Cardiac septum (tissue), 1 donor: ENCODE measurements at regions not wholly inside any gene's neighbourhood (a gene's known extent, or its start where the extent isn't known, plus 50 kb on each side); places are given as distances from the start of the nearest gene placed in this dataset.

Experiments used
- DNase-seq: peaks from one replicate; pipeline ENCODE4 v3.0.0-alpha.2; 2020; ENCODE audit warnings: low spot score
- intact Hi-C: fragments of 100-400 bp; cut with DNase I; formaldehyde crosslinking; loops from one replicate; pipeline ENCODE4 v1.14.0; 2022
- donor health status: DM: no; HTN: no; CAD: no.

DNA sequence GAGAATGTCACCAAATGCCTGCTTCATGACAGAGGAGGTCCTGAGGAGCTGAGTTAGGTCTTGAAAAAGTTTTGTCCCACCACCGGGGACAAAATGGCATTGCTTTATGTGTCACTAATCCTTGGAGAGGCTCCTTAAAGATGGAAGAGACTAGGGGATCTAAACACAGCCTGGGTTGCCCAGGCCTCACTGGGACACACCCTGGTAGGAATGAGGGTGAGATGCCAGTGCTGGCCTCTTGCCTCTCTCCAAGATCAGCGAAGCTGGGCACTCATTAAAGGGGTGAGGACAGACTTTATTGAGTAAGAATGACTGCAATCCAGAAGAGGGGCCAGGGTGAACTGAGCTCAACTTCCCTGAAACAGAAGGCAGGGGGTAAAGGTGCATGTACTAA is 58.5 kb upstream of the KLF13 start:
- intact Hi-C loops, result loop anchor here (5.0 kb wide), 1 partner anchor 49 kb away; no protein-coding TSS in a partner anchor
- peak; percentile 60 for DNase-seq

DNA sequence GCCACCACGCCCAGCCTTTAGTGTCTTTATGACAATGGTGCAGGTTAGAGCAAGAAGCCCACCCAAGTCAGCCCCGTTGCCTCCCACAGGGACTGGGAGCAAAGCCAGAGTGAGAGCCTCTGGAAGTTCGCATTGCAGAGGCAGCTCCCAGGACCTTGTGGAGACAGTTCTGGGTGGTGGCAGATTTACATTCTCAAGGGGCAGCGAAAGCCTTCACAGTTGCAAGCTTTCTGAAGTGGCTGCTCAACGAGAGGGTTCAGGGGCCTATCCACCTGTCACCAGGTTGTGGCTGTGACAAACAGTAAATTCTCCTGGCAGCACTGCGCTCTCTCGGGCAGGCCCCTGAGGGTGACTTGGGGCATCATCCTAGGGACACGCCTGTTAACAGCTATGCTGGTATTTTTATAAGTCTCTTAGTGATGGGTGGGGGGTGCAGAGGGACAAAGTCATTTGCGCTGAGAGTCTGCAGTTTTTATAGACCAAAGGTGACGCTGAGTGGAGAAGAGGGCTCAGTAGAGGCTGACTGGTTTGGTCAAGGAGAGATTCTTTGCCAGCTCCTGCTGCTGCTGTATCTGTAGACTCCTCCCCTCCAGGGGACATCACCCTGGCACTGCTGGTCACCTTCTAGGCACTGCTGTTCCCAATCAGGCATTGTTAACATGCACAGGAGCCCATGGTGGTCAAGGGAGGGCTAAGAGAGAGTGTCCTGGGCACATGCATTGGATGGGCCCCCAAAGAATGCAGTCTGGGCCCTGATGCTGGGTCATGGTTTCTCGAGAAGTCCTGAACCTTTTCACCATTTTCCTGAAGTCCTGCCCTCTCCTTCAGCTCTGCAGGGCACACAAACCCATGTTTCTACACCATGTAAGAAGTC is 57.5 kb upstream of the KLF13 start:
- intact Hi-C loops, result loop anchor here (5.0 kb wide), 1 partner anchor 48 kb away; no protein-coding TSS in a partner anchor
- DNase-seq, result peak; percentile 57

DNA sequence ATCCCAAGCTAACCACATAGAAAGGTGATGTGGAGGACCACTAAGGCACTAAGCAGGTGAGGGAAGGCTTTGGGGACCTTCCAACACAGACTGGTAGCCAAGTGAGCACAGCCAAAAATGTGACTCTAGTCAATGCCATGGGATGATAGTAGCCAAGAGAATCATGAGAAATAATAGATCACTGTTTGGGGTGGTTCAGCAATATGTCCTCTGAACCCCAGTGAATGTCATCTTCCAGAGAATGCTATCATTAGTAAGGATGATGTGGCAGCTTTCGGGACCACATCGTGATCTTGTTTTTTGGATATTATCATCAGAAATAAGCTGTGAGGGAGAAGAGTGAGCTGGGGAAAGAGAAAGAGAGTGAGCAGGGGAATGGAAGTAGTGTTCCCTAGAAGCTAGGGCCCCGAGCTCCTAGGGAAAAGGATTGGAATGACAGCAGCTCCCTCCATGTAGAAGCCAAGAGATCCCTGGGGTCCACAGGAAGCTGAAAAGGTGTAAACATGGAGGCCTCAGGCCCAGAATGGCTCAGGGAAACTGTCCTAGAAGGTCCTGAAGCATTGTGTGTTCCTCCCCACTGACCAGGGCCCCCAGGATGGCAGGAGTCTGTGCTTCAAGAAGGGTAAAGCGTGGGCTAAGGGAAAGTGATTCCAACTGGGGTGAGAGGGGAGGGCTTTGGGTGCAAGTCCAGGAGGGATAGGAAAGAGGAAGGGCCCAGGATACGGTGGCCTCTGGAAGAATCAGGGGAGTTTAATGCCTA is 56.6 kb upstream of the KLF13 start:
- DNase-seq, result peak; percentile 47
- intact Hi-C loops, result loop anchor here (5.0 kb wide), 1 partner anchor 47 kb away; no protein-coding TSS in a partner anchor

DNA sequence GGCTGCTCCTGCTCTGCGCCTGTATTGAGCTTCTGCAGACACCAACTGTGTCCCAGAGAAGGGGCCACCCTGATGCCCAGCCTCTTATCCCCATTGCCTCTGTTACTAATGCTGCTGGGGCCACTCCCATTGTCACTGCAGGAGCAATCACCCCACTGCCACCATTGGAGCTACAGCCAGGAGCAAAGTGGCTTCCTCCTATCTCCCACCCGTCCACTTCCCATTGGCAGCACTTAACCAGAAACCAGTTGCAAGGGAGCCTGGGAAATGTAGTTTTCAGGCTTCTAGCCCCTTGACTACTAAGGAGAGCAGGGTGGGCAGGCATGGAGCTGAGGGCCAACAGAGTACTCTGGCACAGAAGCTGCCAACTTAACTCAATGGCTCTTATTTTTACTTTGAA is 55.9 kb upstream of the KLF13 start:
- peak; percentile 60 for DNase-seq
- intact Hi-C loops, result no loop called here

DNA sequence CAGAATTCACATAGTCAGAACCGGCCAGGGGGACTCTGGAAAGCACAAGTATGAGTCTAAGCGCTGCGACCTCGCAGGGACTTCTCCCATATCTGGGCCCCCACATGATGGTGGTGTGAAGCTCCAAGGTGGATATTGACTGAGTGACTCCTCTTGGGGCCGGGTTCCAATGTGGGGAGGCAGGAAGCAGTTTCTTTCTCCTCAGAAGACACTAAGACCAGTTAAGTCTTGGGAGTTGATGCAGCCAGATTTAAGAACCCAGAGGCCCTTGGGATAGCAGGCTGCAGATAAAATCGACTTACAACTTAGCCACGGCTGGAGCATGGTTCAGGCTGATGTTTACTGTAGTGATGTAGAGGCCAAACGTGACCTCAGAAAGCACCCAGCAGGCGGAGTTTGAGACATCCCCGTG is 55.4 kb upstream of the KLF13 start:
- intact Hi-C loops, result no loop called here
- DNase-seq, result peak; percentile 38

DNA sequence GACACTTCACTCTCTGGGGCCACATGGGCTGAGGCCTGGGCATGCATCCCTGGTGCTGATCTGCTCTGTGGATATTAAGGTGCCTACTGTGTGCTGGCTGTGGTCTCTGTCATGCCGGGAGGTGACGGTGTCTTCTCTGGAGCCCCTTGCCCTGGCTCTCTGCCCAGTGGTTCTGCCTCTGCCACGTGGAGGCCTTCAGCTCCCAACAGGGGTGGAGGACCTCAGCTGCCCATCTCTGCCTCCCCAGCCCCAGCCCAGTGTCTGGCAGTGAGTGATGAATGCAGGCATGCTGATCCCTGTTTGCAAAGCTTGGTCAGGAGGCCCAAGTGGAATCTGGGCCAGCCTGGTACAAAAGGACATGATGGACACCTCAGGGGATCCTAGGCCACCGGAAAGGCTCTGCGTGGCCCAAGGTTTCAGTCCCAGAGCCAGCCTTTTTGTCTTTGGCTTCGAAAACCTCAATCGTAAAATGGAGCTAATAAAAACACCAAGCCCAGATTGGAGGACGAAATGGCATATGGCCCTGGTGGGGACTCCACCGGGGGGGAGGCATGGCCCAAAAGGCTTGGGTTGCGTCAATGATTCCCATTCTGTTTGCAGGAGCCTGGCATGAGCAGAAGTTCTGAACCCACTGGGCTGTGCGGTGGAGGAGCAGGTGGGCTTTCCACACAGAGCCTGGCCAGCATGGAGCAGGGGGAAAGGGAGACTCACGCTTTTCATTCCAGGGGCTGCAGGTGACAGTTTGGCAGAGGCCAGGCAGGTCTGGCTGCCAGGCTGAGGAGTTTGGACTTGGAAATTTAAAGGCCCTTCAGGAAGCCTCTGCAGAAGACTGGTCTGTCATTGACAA is 54.7 kb upstream of the KLF13 start:
- peak; percentile 58 for DNase-seq
- intact Hi-C loops, result no loop called here

DNA sequence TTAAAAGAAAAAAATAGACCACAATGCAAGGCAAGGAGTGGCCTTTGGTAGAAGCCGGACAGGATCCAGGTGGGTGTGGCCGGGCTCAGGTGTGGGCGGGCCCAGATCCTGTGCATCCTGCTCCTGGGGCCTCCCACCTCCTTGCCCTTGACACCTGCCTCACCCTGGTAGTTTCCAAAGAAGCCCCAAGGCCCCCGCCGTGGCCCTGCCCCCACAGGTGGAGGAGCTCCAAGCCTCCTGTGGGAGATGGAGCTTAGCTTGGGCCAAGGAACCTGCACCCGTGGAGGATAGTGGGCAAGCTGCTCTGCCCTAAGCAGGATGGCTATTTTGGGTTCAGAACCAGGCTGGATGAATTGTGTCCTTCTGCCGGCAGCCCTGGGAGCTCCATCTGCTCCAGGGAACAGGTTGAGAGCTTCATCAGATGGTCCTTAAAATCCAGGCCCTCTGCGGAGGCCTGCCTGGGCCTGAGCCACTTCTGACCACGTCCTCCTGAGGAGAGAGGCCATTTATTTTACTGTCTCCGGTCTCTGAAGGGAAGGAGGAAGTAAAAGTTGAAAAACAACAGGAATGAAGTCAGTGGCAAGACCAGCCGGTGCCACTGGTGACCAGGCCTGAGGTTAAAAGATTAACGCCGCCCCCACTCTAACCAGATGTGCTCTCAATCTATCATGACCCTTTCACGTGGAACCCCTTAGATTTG is 53.9 kb upstream of the KLF13 start:
- peak; percentile 63 for DNase-seq

DNA sequence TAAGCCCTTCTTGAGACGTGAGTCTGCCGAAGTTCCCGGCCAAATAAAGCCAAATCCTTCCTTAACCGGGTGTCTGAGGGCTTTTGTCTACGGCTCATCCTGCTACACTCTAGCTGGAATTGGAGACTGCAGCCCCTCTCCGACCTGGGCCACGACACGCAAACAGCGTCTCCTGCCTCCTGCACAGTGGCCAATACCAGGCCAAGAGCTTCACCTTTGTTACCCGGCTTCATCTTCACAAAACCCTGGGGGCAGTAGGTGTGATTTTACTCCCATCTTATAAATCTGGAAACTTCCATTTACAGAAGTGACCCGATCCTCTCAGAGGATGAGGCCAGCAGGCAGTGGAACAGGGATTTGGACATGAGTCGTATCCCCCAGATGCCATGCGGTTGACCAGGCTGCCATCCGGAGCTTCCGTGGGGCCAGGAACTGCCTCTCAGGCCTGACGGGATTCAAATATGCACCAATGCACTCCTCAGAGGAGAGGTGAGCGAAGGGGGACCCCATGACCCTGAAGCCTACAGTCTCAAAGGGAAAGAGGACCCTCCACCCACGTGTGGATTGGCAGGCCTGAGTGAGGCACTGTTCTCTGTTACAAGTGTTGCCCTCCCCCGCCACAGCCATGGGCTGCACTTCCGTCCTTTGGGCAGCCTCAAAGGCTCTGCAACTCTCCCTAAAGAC is 53.2 kb upstream of the KLF13 start:
- intact Hi-C loops, result no loop called here
- DNase-seq, result peak; percentile 46

More for the DNA sequence above, 53.9 kb upstream of the KLF13 start:
- intact Hi-C loops, result no loop called here

DNA sequence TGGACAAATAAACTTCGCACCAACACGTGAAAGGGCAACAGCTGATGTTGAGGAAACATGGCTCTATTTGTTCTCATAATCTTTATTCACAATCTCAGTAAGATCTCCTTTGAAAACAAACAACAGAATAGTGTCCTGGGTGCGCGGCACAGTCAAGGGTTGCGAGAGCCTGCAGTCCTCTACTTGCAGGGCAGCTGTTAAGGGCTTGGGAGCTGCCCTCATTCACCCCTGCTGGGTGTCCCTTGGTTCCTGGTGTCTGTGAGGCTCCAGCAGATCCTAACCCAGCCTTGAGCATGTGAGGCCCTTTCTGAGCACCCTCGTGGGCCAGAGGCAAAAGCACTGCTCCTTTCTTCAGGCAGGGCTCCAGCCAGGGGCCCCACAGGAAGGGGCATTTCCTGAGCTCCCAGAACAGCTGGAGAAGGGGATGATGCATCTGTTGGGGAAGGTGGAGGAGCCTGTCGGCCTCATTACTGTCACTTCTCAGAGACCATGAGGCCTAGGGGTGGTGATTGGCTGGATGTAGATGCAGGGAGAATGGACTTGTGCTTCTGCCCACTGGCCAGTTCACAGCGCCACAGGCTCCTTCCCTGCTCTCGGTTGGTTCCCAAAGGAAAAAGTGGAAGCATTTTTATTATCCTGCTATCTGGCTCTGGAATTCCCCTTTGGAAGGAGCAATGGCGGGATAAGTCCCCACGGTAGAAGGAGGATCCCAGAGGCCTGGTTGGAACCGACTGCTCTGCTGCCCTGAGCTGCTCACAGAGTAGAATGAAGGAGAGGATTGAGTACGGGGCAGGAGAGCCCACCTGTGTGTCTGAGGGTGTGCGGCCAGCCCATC is 51.9 kb upstream of the KLF13 start:
- peak; percentile 61 for DNase-seq
- intact Hi-C loops, result no loop called here

DNA sequence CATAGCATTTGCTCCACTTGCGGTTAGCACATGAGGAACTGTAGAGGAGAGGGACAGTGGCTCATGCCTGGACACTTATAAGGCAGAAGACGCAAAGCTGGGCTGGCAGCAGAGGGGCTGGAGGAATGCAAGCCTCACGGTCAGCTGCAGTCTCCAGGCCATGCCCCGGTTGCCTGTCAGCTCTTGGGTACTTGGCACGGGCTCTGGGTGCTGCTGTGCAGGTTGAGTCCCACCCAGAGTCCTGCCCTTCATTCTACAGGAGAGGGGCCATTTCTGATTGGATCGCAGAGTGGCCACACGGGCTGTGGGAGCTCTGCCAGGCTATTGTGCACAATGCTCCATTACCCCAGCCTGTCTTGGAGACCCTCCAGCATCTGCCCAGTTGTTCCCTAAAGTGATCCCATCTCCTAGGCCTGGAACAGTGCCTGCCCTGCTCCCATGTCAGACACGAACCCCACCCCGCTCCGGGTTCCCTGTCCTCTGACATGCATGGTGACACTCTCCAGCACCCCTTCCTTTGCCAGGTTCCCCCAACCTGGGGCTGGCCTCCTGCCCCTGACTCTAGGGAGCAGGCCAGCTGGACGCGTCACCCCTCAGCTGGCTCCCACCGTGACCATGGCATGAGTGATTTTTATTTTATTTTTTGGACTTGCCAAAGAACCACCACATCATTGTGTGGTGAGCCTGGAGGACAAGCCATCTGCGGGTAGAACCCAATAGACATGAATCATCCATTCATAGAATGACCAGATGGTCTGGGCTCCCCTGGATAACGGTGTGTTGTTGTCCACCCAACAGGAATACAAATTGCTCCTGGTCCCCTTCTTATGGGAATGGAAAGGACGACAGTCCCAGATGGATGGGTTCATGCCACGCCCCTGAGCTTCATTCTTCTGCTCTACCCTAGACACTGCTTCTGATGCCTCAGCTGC is 51.0 kb upstream of the KLF13 start:
- DNase-seq, result peak; percentile 38
- intact Hi-C loops, result no loop called here

DNA sequence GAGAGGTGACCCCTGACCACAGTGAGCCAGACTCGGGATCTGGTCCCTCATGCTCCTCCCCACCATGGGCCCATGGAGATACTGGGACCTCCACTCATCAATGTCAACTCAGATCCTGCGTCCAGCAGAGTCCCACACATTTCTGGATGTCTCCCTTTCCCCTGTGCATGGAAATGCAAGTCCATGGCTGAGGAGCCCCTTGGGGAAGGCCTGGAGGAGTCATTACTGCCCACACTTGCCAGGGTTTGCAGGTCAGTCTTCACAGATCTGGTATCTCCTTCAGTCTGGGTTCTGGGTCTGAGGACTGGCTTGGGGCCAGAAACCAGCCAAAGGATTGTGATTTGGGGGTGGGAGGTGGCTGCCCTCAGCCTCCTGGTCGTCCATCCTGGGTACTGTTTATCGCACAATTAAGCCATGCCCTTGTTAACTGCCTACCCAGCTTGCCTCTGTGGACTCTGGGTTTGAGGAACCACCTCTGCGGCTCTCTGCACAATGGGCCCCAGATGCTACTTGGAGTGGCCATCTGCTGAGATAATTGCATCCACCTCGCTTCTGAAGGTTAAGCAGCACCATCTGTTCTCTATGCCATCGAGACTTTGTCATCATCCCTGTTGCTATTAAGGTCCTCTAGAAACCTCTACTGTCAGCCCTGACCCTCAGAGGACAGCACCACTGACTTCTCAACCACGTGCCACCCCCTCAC is 49.9 kb upstream of the KLF13 start:
- peak; percentile 35 for DNase-seq
- intact Hi-C loops, result no loop called here
